Neural cell (in vitro differentiated cells): ENCODE measurements at regions not wholly inside any gene's neighbourhood (a gene's known extent, or its start where the extent isn't known, plus 50 kb on each side); places are given as distances from the start of the nearest gene placed in this dataset.

ENCODE experiments used
- H2AFZ ChIP-seq: fragments of 200-600, 300-800 bp; sonication (generic), shearing (Covaris generic); 2 replicates; pipeline ENCODE4 v1.6.0; 2014; ENCODE audit warnings: low read depth, mild to moderate bottlenecking, antibody characterized with exemption, low read length, moderate library complexity
- H3F3A ChIP-seq: fragments of 200-600 bp; shearing (Covaris generic); 2 replicates; pipeline ENCODE4 v1.6.1; 2016; ENCODE audit warnings: mild to moderate bottlenecking, moderate library complexity, mixed read lengths, antibody characterized with exemption, low read length; ENCODE audit not compliant: insufficient read depth, poor library complexity, severe bottlenecking
- H3K27ac ChIP-seq: fragments of 200-600, 300-800 bp; sonication (generic), shearing (Covaris generic); 2 replicates; pipeline ENCODE4 v1.5.1; 2014; ENCODE audit warnings: mild to moderate bottlenecking, low read length, moderate library complexity
- H3K27me3 ChIP-seq: fragments of 300-800, 200-600 bp; sonication (generic), shearing (Covaris generic); 2 replicates; pipeline ENCODE4 v1.6.0; 2014; ENCODE audit warnings: mild to moderate bottlenecking, low read depth, low read length, moderate library complexity; ENCODE audit not compliant: insufficient read depth
- H3K36me3 ChIP-seq: fragments of 300-800, 200-600 bp; sonication (generic), shearing (Covaris generic); 2 replicates; pipeline ENCODE4 v1.5.1; 2014; ENCODE audit warnings: mild to moderate bottlenecking, antibody characterized with exemption, low read length, moderate library complexity; ENCODE audit not compliant: insufficient read depth
- H3K4me2 ChIP-seq: fragments of 300-800, 200-600 bp; sonication (generic), shearing (Covaris generic); 2 replicates; pipeline ENCODE4 v1.6.0; 2014; ENCODE audit warnings: mild to moderate bottlenecking, low read length
- H3K4me3 ChIP-seq: fragments of 300-800, 200-600 bp; sonication (generic), shearing (Covaris generic); 2 replicates; pipeline ENCODE4 v1.5.1; 2014; ENCODE audit warnings: mild to moderate bottlenecking, low read length, moderate library complexity
- H3K79me2 ChIP-seq: fragments of 200-600 bp; shearing (Covaris generic); replicated peaks from 2 replicates; pipeline ENCODE4 v1.6.0; 2014; ENCODE audit warnings: mild to moderate bottlenecking, low read length, moderate library complexity; ENCODE audit not compliant: insufficient read depth
- H3K9ac ChIP-seq: fragments of 300-800, 200-600 bp; sonication (generic), shearing (Covaris generic); 2 replicates; pipeline ENCODE4 v1.6.1; 2016; ENCODE audit warnings: mild to moderate bottlenecking, low read length, mixed read lengths
- H3K9me2 ChIP-seq: fragments of 200-600 bp; shearing (Covaris generic); 2 replicates; pipeline ENCODE4 v1.6.1; 2016; ENCODE audit warnings: mild to moderate bottlenecking, low read length, mixed read lengths; ENCODE audit not compliant: insufficient read depth
- H3K9me3 ChIP-seq: fragments of 200-600, 300-800 bp; sonication (generic), shearing (Covaris generic); 2 replicates; pipeline ENCODE4 v1.6.1; 2016; ENCODE audit warnings: mild to moderate bottlenecking, mixed run types, low read length, moderate library complexity, mixed read lengths
- H4K20me1 ChIP-seq: fragments of 200-600 bp; shearing (Covaris generic); 2 replicates; pipeline ENCODE4 v1.6.1; 2016; ENCODE audit warnings: mild to moderate bottlenecking, mixed run types; ENCODE audit not compliant: insufficient read depth
- CTCF ChIP-seq: fragments of 450-650 bp; IDR thresholded peaks from 2 replicates; pipeline ENCODE4 v1.5.1; 2014; ENCODE audit warnings: antibody characterized with exemption, mild to moderate bottlenecking, moderate library complexity; ENCODE audit not compliant: poor library complexity, severe bottlenecking
- EP300 ChIP-seq: fragments of 450-650 bp; conservative IDR thresholded peaks from 2 replicates; pipeline ENCODE4 v1.6.1; 2014; ENCODE audit warnings: antibody characterized with exemption, mild to moderate bottlenecking, moderate library complexity; ENCODE audit not compliant: poor library complexity, severe bottlenecking
- EZH2 ChIP-seq: fragments of 200-600, 300-800 bp; shearing (Covaris generic), sonication (generic); IDR thresholded peaks from 2 replicates; pipeline ENCODE4 v1.6.1; 2014; ENCODE audit warnings: antibody characterized with exemption, low read length, borderline replicate concordance, mild to moderate bottlenecking; ENCODE audit not compliant: insufficient read depth, poor library complexity, severe bottlenecking
- MXI1 ChIP-seq: fragments of 450-650 bp; conservative IDR thresholded peaks from 2 replicates; pipeline ENCODE4 v1.6.1; 2014; ENCODE audit warnings: antibody characterized with exemption, mild to moderate bottlenecking; ENCODE audit not compliant: poor library complexity, severe bottlenecking
- POLR2AphosphoS5 ChIP-seq: IDR thresholded peaks from 2 replicates; pipeline ENCODE4 v1.6.1; 2012
- RAD21 ChIP-seq: fragments of 450-650 bp; conservative IDR thresholded peaks from 2 replicates; pipeline ENCODE4 v1.6.1; 2014; ENCODE audit warnings: antibody characterized with exemption, mild to moderate bottlenecking, moderate library complexity
- REST ChIP-seq: IDR thresholded peaks from 2 replicates; pipeline ENCODE4 v1.6.1; 2012; ENCODE audit warnings: borderline replicate concordance
- SMC3 ChIP-seq: fragments of 450-650 bp; conservative IDR thresholded peaks from 2 replicates; pipeline ENCODE4 v1.6.1; 2014; ENCODE audit warnings: antibody characterized with exemption, mild to moderate bottlenecking, moderate library complexity; ENCODE audit not compliant: poor library complexity
- TAF1 ChIP-seq: IDR thresholded peaks from 2 replicates; pipeline ENCODE4 v1.6.1; 2012; ENCODE audit warnings: low read depth

GRCh38 chr2:239670463-239671120 lies 269.8 kb upstream of the HDAC4 start:
- Histone ChIP-seq H3K4me2 (no peak overlapping the region), H3K4me3 (no peak overlapping the region), H2AFZ (no peak overlapping the region), H3K27ac (no peak overlapping the region), H3K9me2 (no peaks in the 10 kb centered on the region), H3K36me3 (no peaks in the 10 kb centered on the region), H3F3A (no peaks in the 10 kb centered on the region), H3K79me2 (no peaks in the 10 kb centered on the region), H4K20me1 (no peaks in the 10 kb centered on the region), H3K9me3 (no peaks in the 10 kb centered on the region), H3K9ac (no peak overlapping the region), H3K27me3 (no peaks in the 10 kb centered on the region)
- TF ChIP-seq CTCF, result no peak

DNA sequence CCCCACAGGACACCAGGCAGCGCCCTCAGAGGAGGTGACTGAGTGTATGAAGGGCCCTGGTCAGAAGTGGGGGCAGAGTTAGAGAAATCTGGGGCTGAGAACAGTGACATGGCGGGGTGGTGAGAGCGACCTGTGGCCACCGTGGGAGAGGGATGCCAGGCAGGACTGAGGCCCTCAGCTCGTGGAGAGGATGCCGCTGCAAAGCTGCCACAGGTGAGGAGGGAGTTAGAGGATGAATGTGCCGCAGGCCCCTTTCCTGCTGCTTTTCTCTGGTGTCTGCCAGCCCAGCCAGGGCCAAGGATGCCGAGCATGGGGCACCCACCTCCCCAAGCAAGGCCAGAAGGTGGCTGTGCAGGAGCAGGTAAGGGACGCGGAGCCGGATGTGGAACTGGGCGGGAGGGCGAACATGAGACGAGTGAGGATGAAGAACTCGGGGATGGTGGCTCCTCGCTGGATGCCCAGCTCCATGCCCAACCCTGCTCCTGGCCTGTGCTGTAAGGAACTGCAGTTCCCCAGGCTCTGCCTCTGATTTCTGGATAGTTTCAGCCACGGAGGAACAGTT lies 269.2 kb upstream of the HDAC4 start:
- no peak overlapping the region for H2AFZ ChIP-seq
- H3F3A ChIP-seq, result no peaks in the 10 kb centered on the region
- no peaks in the 10 kb centered on the region for H3K79me2 ChIP-seq
- H3K9ac ChIP-seq, result no peak overlapping the region
- H3K4me3 ChIP-seq, result no peak overlapping the region
- no peaks in the 10 kb centered on the region for H3K9me2 ChIP-seq
- no peaks in the 10 kb centered on the region for H4K20me1 ChIP-seq
- TF ChIP-seq REST, result no peak
- TF ChIP-seq POLR2AphosphoS5, result no peak
- TF ChIP-seq MXI1, result no peak
- TF ChIP-seq SMC3, result no peak
- no peak for TF ChIP-seq EZH2
- TF ChIP-seq TAF1, result no peak
- no peak for TF ChIP-seq RAD21
- no peak for TF ChIP-seq CTCF
- TF ChIP-seq EP300, result no peak
- H3K9me3 ChIP-seq, result no peaks in the 10 kb centered on the region
- no peaks in the 10 kb centered on the region for H3K27me3 ChIP-seq
- H3K4me2 ChIP-seq, result no peak overlapping the region
- H3K36me3 ChIP-seq, result no peaks in the 10 kb centered on the region
- no peak overlapping the region for H3K27ac ChIP-seq
